MM.1S (cell line): ENCODE measurements at regions not wholly inside any gene's neighbourhood (a gene's known extent, or its start where the extent isn't known, plus 50 kb on each side); places are given as distances from the start of the nearest gene placed in this dataset.

Experiments used
- EZH2 ChIP-seq: fragments of 300-600 bp; sonication (generic); optimal IDR thresholded peaks from 2 replicates; pipeline ENCODE3; 2017; ENCODE audit warnings: low read depth, mild to moderate bottlenecking, antibody characterized with exemption, low read length, mixed read lengths
- EZH2phosphoT487 ChIP-seq: fragments of 300-600 bp; sonication (generic); IDR thresholded peaks from 2 replicates; pipeline ENCODE4 v1.6.1; 2018; ENCODE audit warnings: antibody characterized with exemption, low read length
- TF ChIP-seq, protein P1 (sequence below): fragments of 300-600 bp; sonication (generic); IDR thresholded peaks from 2 replicates; pipeline ENCODE4 v1.5.1; 2016; ENCODE audit warnings: antibody characterized with exemption, low read length, mixed read lengths

GRCh38 chrX:34555481-34555880, 101.6 kb downstream of the TMEM47 start:
- TF ChIP-seq, protein P1, sequence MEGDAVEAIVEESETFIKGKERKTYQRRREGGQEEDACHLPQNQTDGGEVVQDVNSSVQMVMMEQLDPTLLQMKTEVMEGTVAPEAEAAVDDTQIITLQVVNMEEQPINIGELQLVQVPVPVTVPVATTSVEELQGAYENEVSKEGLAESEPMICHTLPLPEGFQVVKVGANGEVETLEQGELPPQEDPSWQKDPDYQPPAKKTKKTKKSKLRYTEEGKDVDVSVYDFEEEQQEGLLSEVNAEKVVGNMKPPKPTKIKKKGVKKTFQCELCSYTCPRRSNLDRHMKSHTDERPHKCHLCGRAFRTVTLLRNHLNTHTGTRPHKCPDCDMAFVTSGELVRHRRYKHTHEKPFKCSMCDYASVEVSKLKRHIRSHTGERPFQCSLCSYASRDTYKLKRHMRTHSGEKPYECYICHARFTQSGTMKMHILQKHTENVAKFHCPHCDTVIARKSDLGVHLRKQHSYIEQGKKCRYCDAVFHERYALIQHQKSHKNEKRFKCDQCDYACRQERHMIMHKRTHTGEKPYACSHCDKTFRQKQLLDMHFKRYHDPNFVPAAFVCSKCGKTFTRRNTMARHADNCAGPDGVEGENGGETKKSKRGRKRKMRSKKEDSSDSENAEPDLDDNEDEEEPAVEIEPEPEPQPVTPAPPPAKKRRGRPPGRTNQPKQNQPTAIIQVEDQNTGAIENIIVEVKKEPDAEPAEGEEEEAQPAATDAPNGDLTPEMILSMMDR, result no peak
- TF ChIP-seq EZH2, result no peak
- TF ChIP-seq EZH2phosphoT487, result no peak
